NCI-H1694 (cell line): ENCODE measurements at regions not wholly inside any gene's neighbourhood (a gene's known extent, or its start where the extent isn't known, plus 50 kb on each side); places are given as distances from the start of the nearest gene placed in this dataset.

Source experiments
- DNase-seq: peaks from one replicate; lab custom pipeline; 2025; lab: John Stamatoyannopoulos, UW

DNA sequence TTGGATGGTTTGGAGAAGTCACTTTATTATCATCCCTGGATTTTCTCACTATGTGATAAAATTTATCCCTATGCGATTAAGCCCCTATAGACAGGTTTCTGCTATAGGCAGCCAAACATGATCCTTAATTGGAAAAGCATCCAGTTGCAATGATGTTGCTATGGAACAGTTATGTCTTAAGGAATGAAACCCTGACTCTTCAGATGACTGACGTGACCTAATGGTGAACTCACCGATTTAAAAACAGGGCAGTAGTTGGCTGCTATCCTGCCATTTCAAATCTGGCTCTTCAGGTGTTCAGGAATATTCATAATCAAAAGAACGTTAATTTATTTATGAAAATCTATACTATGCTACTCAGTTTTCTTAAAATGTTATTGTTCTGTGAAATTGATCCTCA is 106.8 kb upstream of the ROBO1 start:
- DNase-seq: no peak

- no peak for DNase-seq
These were observed 104.7 kb upstream of the ROBO1 start for GRCh38 chr3:79872483-79872882.

GRCh38 chr3:79871656-79872055 is 103.9 kb upstream of the ROBO1 start:
- no peak for DNase-seq

- no peak for DNase-seq
These were observed 102.5 kb upstream of the ROBO1 start for GRCh38 chr3:79870313-79870620.

DNA sequence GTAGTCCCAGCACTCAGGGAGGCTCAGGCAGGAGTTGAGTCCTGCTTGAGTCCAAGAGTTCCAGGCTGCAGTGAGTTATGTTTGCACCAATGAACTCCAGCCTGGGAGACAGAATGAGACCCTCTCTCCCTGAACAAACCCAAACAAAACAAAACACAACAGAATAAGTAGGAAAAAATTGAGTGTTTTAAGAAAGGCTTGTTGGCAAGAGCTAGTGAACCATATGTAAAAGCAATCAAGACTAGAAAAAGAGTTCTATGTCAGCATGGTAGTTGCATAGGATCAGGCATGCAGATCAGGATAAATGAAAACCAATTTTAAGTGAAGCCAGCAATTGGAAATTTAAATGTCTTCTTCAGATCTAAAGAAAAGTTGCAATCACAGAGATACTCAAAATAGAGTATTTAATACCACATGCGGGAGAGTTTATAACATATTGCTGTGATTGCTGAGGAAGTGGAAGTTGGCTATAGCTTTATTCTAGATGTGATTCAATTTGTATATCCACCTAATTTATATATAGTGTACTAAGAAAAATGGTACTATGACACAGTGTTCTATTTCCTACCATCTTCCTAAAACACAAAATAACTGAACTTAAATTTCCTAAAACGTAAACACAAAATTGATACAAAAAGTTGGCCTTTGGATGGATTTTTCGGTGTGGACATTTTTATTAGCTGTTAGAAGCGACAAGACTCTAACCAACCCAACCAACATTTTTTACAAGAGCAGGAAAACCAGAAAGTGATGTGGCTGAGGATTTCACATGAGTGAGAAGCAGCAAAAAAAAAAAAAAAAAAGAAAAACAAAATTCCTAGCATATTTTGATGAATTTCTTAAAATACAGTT is 101.9 kb upstream of the ROBO1 start:
- no peak for DNase-seq

GRCh38 chr3:79866162-79866561 is 98.4 kb upstream of the ROBO1 start:
- DNase-seq: no peak

DNA sequence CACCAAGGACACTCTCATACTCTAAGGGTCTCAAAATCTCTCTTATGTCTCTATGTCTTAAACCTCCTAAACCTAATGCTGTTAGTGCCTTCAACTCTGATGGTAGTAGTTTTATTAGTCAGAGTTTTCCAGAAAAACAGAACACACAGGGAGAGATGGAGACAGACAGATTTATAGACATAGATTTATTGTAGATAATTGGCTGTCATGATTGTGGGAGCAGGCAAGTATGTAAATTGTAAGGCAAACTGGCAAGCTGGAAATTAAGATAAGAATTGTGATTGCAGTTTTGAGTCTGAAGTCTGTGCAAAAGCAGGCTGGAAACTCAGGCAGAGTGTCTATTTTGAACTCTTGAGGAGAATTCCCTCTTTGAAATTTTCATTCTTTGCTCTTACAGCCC is 96.3 kb upstream of the ROBO1 start:
- no peak for DNase-seq

DNA sequence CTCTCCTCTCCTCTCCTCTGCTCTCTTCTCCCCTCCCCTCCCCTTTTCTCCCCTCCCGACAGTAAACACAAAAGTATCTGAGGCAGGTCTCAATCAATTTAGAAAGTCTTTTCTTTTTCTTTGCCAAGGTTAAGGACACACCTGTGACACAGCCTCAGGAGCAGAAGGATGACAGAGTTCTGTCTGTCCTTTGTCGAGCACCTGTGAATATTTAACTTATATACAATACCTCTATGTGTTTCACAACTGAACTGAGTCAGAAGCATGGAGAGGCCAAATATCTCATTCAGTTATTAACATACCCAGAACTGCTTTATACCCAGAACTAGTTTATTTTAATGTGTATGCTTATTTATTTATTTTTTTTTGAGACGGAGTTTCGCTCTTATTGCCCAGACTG is 81.1 kb upstream of the ROBO1 start:
- DNase-seq: no peak

- no peak for DNase-seq
These were observed 80.1 kb upstream of the ROBO1 start for GRCh38 chr3:79847928-79848327.

DNA sequence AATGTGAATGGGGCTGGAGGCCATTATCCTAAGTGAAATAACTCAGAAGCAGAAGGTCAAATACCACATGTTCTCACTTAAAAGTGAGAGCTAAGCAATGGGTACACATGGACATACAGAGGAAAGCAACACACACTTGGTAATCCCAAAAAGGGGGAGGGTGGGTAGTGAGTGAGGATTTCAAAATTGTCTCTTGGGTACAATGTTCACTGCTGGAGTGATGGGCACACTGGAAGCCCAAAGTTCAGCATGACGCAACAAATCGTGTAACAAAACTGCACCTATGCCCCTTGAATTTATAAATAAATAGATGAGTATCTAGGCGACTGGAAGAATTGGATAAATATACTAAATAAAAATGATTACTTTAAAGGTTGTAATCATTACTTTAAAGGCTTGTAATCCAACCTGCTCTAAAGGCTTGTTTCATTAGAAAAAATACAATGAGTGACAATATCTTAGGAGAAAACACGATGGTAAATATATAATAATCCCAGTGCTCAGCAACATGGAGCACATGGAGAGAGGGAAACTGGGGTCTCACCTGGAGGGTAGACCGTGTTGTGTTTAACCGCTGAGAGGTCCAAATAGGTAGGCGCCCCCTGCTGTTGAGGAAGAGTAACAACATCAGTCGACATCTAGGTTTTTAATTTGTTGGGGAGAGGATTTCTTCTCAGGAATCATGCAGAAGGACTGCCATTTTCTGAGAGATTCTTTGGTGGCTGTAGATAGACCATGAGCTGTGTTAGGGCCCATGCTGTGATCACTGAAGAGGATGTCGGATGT is 78.5 kb upstream of the ROBO1 start:
- no peak for DNase-seq

DNA sequence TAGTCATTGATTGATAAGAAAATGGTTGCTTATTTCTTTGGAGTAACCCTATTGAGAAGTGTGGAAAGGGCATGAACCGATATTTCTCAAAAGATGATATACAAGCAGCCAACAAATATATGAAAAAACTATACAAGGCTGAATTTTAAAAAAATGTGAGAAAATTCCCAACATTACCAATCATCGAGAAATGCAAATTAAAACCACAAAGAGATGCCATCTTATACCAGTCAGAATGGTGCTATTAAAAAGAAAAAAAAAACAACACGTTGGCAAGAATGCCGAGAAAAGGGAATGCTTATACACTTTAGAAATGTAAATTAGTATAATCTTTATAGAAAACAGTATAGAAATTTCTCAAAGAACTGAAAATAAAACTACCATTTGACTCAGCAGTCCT is 77.7 kb upstream of the ROBO1 start:
- no peak for DNase-seq

GRCh38 chr3:79844176-79844575 is 76.4 kb upstream of the ROBO1 start:
- DNase-seq: no peak

DNA sequence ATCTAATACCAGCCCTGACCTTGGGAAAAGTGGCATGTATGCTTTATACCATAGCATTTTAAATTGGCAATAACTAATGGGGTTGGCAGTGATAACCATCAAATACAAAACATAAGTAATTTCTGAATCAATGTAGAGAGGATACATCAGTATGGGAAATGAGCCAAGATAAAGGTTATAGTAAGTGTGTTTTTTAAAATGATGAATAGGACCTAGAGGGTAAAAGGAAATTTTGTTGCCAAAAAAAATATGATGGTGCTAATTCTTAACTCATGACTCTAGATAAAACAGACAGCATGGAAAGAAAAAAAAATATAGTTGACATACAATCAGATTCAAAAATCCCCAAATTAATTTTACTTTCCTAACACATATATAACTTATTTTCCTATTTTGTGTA is 75.4 kb upstream of the ROBO1 start:
- DNase-seq: no peak

DNA sequence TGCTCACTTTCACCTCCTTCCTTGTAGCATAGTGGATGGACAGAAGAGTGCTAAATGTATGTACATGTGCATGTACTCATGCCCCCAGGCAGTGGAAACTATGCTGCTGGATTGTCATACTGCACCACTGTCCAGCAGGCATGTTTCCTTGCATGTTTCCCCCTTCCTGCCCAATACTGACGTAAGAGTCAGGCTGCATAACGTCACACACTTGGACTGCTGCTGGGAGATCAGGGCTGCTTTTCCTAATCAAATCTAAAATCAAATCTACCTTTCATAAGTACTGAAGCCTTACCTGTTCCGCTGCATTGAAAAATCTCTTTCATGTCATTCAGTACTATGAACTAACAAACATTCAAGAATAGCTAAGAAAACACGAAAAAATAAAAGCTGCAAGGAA is 67.9 kb upstream of the ROBO1 start:
- DNase-seq: no peak

DNA sequence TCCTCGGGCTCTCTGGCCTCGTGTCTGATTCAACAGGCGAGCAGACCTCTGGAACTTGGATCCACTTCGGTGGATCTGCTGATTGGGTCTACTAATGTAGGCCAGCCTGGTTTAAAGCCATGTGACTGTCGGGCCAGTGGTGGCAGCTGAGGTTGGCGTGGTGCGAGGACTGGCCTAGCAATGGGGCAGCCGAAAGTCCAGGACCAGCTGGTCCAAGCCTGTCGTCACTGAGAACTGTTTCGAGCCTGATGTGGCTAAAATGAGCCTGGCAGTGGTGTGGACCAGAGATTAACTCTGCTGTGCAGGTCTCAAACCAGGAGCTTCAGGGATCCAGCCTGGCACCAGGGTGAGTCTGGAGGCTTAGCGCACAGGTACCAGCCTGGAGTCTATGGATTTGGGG is 56.4 kb upstream of the ROBO1 start:
- no peak for DNase-seq

- DNase-seq: no peak
These were observed 54.3 kb upstream of the ROBO1 start for GRCh38 chr3:79822076-79822475.

DNA sequence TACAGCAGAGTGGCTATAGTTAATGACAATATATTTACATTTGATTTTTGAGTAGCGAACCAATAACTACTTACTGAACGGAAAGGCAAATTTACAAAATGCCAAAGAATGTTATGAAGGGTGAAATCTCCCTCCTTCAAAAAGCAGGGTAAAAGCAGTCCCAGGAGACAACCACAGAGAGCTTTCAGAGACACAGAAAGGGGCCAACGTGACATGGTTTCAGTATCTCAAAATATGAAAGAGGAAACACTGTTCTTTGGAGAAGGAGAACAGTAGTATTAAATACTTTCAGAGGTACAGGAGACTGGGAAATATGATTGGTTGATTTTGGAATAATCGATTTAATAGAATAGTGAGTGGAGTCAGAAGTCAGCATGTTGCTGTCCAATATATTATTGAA is 52.3 kb upstream of the ROBO1 start:
- no peak for DNase-seq

GRCh38 chr3:79818015-79818414 is 50.2 kb upstream of the ROBO1 start:
- no peak for DNase-seq
